GM19452 (cell line): ENCODE measurements at regions not wholly inside any gene's neighbourhood (a gene's known extent, or its start where the extent isn't known, plus 50 kb on each side); places are given as distances from the start of the nearest gene placed in this dataset.
"Not testable (repeated sequence)": the region's sequence is repeated elsewhere in the genome, so short reads cannot be mapped to it uniquely, and the experiment has no call there.

Source experiments
- ATAC-seq: cut with Tn5 transposase; IDR thresholded peaks from one replicate; pipeline ENCODE4 v1.9.1; 2021; ENCODE audit not compliant: unreplicated experiment

DNA sequence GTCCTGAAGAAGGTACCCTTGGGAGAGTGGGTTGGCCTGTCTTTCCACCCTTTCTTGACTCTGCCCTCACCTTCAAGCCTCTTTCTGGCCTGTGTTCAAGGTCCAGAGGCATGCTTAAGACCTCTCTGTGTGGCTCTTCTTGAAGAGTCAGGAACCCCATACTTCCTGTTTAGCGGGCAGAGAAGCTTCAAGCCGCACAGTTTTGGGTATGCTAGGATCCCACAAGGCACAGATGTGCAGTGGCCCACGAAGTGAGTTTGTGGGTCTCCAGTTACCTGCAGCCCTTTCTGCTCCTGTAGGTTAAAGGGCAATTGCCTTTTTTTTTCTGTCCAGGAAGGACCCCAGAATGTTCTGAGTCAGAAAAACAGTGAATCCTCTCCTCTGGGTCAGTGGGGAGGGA, 87.4 kb upstream of the FCGR1A start:
- ATAC-seq: not testable (repeated sequence)

DNA sequence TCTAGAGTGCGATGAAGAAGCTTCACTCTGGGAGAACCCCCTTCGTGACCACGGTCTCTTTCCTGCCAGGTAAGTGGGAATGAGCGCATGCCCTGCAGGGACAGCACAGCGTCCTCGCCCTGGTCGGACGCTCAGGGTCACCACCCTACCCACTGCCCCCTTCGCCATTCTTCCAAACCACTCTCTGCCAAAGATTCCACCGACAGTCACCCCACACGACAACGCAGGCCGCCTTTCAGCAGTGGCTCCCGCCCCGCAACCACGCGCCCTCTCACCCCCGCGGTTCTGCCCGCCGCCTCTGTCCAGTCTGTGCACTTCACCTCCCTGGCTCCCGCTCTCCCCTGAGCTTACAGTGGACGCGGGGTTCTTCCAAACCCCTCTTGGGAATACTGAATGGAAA, 82.3 kb upstream of the FCGR1A start:
- not testable (repeated sequence) for ATAC-seq

DNA sequence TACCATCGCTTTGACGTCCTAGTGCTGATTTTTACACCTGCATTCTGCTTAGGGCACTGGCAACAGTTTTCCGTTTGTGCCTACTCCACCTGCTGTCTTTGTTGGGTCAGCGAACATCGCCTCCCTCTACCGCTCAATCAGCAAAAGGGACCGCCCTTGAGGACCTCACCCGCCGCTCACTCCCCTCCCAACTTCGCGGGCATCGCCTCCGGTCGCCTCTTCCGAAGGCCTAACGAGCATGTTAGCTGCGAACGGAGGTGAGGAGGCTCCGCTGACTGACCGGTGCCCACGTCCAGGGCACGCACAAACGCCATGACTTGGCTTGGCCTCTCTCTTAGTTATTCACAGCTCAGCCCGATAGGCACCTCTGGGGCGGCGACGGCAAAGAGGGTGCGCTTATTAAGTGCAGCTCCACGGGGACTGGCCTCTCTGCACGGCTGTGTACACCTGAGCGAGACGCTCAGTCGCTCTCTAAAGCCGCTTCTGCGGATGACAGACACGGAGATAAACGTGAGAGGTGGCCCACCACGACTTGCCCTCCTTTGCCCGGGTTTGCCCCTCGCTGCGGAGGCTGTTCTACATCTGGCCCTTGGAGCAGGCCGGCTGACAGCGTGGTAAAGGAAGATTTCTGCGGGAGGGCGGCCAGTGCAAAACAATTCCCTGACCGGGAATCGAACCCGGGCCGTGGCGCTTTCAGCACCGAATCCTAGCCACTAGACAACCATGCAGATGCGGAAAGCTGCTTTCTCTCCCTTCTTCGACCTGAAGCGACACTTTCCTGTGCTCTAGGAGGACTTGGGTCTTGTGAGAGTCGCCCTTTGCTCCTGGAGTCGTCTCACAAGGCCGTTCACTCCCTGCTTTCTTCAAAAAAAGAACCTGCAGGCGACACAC, 81.6 kb upstream of the FCGR1A start:
- ATAC-seq: not testable (repeated sequence)

DNA sequence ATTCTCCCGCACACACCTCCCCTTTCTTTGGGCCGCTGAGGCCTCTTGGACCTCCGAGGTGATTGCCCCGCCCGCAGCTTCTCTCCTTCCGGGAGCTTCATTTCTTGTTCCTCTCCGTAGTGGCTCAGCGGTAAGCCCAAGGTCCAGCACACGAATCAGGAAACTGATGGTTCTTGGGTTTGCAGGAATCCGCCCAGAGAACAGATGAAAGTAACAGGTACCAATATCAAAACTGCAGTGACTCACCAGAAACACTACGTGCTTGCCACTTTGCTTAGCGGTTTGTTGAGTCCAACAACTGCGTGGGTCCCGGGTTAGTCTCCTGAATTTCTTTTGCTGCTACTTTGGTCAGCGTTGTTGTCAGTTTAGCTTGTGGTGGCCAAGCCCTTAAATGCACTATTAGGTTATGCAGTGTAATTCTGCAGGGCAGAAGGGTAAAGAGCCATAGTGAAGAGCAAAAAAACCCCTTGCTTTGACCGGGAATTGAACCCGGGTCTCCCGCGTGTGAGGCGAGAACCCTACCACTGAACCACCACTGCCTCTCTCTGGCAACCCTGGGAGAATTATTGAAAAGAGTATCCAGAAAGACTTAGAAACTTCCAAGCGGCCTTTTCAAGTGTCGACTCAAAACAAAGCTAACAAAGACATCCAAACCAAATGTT, 74.2 kb upstream of the FCGR1A start:
- ATAC-seq: peak; percentile 79

DNA sequence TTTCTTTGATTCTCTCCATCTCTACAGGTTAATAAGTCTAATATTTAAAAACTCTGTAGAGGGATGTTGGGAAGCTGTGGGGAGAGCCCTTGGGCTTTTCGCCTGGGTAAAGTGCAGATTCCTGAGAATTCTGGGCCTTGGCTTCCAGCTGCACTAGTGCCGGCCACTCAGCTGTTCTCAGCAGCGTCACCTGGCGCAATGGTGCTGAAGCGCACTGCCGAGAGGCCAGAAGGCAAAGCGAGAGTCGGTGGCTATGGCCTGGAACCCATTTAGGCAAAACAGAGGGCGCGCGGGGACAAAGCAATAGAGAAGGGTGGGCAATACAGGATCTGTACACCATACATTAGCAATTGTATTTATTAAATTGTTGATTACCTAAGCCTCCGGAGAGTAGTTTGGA, 70.8 kb upstream of the FCGR1A start:
- ATAC-seq: not testable (repeated sequence)

DNA sequence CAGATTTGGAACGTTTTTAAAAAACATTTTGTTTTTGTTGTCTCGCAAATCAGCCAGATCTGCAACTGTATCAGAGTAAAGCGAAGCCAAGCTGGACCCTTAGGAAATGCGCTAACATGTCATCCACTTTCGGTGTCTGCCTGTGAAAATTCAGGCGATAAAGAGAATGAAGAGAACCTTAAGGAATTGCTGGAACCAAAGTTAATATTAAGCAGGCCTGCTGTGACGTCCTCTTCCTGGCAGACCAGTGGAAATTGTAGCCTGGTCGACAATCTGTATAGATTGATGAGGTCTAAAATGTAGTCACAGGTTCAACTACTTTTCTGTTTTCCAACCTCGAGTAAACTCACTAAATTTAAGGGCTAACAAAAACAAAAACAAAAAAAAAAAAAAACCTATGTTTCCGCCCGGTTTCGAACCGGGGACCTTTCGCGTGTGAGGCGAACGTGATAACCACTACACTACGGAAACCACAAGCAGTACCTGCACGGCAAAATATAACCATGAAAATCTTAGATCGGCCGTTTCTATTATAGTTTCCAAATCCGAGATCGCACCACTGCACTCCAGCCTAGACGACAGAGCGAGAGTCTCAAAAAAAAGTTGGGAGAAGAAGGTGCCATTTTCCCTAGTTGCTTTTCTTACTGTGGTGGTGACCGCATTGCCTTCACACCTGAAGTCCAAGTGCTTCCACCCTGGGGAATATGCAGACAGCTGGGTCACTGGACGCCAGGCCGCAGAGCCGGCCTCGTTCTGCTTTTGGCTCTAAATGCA, 70.2 kb upstream of the FCGR1A start:
- ATAC-seq: not testable (repeated sequence)

DNA sequence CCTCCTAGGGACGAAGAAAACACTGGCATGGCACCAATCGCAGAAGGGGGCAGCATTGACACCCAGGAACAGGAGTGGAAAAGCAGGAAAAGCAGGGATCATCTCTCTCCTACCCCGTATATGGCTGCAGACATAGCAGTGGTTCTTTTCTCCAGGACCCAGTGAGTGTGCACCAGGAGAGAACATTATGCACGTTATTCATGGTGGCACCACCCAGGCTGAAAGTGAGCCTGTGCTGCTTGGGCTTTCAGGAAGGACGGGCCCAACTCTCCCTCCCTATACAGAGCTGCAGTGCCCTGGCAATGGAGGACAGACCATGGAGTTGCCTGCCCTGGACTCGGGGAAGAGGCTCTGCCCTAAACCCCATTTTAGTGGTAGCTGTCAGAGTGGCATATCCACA, 69.0 kb upstream of the FCGR1A start:
- not testable (repeated sequence) for ATAC-seq

DNA sequence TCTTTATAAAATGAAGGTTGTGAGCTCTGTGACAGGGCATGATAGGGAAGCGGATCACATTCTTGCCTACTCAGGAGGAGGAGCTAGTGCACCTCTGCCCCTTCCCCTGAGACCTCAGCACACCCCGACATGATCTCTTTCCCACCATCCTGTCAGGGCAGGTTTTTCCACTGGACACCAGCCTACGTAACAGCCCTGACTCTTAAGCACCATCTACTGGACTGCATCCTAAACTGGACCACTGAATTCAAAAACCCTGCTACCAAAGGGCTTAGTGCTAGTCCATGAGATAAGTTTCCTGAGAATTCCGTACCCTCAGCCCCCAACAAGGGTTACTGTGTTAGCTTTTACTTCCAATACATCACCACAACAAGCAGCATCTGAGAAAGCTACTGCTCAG, 68.5 kb upstream of the FCGR1A start:
- not testable (repeated sequence) for ATAC-seq

DNA sequence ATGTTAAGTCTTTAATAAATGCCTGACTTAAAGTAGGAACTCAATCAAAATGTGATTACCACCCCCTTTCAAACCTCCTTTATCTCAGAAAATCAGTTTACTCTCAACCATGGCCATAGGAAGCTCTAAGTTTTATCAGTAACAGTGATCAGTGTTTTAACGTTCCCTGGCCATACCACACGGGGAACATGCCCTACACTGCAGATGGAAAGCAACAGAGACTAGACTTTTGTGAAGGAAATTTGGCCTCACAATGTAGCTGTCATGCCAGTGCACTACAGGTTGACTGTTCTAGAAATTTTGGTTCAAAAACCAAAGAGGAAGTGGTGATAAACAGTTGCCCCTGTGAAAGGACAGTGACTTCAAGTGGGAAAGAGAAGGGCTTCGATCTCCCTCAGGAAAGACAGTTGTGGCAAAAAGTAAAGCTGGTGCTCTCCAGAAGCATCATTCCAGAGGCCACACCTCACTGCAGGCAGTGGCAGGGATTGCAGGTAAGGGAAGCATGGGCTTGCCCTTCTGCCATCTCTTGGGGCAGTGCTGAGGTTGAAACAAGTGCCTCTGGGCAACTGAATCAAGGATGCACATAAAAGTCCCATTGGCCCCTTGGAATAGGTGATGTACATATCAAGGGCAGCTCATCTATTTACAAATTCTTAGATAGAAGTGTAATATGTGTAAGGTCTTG, 57.7 kb upstream of the FCGR1A start:
- not testable (repeated sequence) for ATAC-seq

DNA sequence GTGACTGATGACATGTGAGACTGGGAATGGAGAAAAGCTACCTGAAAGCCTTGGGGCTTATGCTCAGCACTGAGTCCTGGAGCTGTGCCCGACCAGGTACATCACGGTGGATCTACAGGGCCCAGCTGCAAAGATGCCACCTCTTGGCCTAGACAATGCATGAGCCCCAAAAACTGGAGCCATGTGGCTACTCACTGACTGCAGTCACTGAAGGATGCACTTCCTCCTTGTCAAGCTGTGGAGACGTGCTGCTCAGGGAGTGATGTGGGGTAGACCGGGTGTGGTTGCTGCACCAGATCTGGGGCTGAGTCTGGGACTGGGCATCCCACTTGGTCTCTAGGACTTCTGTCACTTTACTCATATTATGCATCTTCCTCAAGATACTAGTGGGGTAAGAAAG, 55.8 kb upstream of the FCGR1A start:
- ATAC-seq: not testable (repeated sequence)

DNA sequence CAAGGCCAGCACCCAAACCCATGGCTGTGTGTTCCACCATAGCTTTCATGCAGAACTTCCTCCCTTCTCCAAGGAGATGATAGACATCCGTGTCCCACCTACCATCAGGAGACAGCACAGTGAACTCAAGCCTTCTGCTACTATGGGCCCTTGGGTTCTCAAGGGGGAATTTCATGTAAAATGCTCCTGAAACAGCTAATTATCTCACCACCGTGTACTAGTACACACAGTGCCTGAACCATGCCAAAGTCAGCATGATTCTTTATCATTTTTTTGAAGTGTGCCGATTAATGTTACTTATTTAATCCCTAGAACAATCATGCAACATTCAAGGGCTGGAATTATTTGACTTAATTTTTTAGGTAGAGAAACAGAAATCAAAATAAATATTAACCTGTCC, 53.9 kb upstream of the FCGR1A start:
- ATAC-seq: not testable (repeated sequence)
